HG02870 (cell line): ENCODE measurements at regions not wholly inside any gene's neighbourhood (a gene's known extent, or its start where the extent isn't known, plus 50 kb on each side); places are given as distances from the start of the nearest gene placed in this dataset.

Source experiments
- ATAC-seq: cut with Tn5 transposase; IDR thresholded peaks from one replicate; pipeline ENCODE4 v1.9.1; 2021; ENCODE audit warnings: mild to moderate bottlenecking, moderate library complexity; ENCODE audit not compliant: unreplicated experiment

GRCh38 chr10:16341637-16342036, 95.2 kb upstream of the PTER start:
- no peak for ATAC-seq

GRCh38 chr10:16348891-16349290, 87.9 kb upstream of the PTER start:
- ATAC-seq = no peak

DNA sequence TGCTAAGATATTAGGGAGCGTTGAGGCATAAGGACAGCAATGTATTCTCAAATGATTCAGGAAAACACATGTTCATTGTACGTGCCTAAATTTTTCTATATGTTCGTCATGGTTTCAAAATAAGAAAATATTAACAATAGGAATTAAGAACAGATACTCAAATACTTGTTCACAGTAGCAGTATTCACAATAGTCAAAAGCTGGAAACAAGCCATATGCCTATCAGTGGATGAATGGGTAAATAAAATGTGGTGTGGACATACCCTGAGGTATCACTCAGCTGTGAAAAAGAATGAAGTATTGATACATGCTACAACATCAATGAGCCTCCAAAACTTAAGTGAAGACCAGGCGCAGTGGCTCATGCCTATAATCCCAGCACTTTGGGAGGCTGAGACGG, 84.7 kb upstream of the PTER start:
- ATAC-seq = no peak

DNA sequence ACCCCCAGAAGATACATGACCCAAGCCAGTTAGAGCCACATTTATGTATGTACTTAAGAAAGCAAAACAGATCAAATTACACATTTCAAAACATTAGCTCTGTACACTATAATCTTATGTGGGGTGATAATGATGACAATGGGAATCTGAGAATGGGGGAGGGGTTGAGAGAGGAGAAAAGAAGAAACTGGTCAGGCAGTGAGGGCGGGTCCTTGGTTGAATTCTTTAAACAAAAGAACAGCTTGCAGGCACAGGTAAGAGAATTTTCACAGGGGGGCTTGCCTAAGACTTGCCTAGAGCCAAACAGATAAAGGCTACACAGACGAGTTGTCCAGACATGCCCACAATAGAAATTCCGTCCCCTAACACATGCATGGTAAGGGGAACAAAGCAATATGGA, 76.8 kb upstream of the PTER start:
- ATAC-seq = no peak

DNA sequence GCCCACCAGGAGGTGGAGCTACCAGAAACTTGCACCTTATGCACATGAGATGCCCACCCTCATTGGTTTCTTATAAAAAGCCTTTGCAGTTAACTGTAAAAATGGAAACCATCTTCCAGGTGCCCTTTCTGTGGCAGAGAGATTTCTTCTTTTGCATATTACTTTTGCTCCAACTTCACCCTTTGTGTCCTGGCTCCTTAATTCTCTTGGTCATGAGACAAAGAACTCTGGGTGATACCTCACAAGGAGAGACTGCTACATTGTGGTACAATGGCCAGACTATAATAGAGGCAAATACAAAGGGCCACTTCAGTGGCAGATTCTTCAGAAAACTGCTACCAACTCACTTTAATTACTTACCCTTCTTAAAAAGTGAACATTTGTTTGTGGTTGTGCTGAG, 76.4 kb upstream of the PTER start:
- ATAC-seq = no peak

DNA sequence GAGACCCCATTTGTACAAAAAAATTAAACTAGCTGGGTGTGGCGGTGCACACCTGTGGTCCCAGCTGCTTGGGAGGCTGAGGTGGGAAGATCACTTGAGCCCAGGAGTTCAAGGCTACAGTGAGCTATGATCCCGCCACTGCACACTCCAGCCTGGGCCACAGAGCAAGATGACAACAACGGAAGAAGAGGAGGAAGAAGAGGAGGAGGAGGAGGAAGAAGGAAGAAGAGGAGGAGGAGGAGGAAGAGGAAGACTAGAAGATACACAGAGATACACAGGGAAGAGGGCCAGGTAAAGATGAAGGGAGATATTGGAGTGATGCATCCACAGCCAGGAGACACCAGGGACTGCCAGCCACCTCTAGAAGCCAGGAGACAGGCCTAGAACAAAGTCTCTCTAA, 75.7 kb upstream of the PTER start:
- ATAC-seq = no peak

DNA sequence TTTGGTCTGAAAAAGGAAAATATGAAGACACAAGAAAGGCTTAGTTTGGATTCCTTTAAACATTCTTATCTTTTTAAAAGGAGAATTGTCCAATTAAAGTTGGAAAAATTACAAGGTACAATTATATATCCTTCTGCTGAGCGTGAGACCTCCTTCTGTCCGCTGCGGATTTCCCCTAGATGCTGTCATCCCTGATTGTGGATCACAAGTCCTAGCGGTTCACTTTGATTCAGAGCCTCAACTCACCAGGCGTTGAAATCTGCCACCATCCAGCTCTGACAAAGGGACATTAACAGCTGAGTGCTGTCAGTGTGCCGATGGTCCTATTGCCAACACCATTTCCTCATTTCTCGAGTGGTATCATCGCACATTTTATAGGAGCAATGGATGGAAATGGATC, 73.1 kb upstream of the PTER start:
- no peak for ATAC-seq

DNA sequence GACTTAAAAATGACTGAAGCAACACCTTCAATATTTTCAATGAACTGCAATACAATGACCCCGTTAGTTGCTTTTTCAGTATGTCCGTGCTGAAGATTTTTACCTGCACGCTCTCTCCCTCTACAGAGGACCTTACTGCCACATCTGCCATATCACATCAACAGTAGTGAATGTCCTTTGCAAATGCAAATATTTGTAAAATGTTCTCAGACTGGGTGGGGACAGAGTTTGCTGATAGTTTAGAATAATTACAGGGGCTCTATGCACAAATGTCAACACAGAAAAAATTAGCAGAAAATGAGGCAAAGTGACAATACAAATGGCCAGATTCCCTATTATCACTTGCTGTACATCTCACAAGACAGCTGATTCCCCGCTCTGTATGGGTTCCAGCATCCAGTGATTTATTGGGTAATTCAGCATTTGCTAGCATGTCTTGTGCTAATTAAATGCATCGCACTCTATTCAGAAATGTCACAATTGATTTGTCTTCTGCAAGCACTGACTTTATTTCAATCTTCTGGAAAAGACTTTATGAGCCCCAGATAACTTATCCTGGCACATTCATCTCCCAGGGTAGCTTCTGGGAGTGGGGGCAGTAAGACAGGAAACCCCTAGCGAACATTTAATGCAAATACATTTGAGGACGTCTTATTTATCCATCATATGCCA, 69.1 kb upstream of the PTER start:
- no peak for ATAC-seq

- ATAC-seq = peak; percentile 46
These were observed 55.7 kb upstream of the PTER start for GRCh38 chr10:16381083-16381482.

- ATAC-seq = no peak
These were observed 52.8 kb upstream of the PTER start for GRCh38 chr10:16384021-16384420.

- ATAC-seq = no peak
These were observed 50.0 kb upstream of the PTER start for GRCh38 chr10:16386855-16387254.
